ENCODE measurements at regions not wholly inside any gene's neighbourhood (a gene's known extent, or its start where the extent isn't known, plus 50 kb on each side); places are given as distances from the start of the nearest gene placed in this dataset.

DNA sequence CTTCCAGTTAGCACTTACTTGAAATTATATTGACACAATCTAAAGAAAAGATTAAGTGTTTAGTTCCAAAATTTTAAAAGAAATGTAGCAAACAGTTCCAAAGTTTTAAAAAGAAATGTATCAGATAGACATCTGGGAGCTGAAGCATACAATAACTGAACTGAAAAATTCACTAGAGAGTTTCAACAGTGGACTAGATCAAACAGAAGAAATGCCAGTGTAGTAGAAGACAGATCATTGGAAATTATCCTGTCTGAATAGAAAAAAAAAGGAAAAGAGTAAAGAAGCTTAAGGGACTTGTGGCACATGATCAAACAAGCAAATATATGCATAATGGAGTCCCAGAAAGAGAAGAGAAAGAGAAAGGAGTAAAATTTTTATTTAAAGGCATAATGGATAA is 261.4 kb downstream of the LAS1L start:
- no peaks in the 10 kb centered on the region for H3K27me3 ChIP-seq (ENCODE audit: control insufficient read depth, insufficient read depth, low read length)
- DNase-seq (ENCODE audit: low read depth, low spot score) (no peak), ATAC-seq (no peak)
- H3K4me1 ChIP-seq (ENCODE audit: control insufficient read depth, insufficient read depth, low read length): no peaks in the 10 kb centered on the region
- ChIA-PET CTCF (no interaction called here), POLR2A (no interaction called here)
- H3K36me3 ChIP-seq (ENCODE audit: control insufficient read depth, insufficient read depth, low read length): no peaks in the 10 kb centered on the region
- TF ChIP-seq, protein P1, sequence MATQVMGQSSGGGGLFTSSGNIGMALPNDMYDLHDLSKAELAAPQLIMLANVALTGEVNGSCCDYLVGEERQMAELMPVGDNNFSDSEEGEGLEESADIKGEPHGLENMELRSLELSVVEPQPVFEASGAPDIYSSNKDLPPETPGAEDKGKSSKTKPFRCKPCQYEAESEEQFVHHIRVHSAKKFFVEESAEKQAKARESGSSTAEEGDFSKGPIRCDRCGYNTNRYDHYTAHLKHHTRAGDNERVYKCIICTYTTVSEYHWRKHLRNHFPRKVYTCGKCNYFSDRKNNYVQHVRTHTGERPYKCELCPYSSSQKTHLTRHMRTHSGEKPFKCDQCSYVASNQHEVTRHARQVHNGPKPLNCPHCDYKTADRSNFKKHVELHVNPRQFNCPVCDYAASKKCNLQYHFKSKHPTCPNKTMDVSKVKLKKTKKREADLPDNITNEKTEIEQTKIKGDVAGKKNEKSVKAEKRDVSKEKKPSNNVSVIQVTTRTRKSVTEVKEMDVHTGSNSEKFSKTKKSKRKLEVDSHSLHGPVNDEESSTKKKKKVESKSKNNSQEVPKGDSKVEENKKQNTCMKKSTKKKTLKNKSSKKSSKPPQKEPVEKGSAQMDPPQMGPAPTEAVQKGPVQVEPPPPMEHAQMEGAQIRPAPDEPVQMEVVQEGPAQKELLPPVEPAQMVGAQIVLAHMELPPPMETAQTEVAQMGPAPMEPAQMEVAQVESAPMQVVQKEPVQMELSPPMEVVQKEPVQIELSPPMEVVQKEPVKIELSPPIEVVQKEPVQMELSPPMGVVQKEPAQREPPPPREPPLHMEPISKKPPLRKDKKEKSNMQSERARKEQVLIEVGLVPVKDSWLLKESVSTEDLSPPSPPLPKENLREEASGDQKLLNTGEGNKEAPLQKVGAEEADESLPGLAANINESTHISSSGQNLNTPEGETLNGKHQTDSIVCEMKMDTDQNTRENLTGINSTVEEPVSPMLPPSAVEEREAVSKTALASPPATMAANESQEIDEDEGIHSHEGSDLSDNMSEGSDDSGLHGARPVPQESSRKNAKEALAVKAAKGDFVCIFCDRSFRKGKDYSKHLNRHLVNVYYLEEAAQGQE (IDR thresholded peaks at IDR 0.05; ENCODE audit: insufficient read depth in 1 of 2, low read depth in 2 of 2, low read length in 1 of 2): no peak
- TF ChIP-seq POLR2AphosphoS5 (IDR thresholded peaks at IDR 0.05; ENCODE audit: low read depth, low read length) (no peak), TCF7L2 (IDR thresholded peaks at IDR 0.05; ENCODE audit: low read depth, low read length) (no peak), SIN3A (IDR thresholded peaks at IDR 0.05; ENCODE audit: borderline replicate concordance, insufficient read depth, low read depth, low read length) (no peak)
- TF ChIP-seq, protein P2, sequence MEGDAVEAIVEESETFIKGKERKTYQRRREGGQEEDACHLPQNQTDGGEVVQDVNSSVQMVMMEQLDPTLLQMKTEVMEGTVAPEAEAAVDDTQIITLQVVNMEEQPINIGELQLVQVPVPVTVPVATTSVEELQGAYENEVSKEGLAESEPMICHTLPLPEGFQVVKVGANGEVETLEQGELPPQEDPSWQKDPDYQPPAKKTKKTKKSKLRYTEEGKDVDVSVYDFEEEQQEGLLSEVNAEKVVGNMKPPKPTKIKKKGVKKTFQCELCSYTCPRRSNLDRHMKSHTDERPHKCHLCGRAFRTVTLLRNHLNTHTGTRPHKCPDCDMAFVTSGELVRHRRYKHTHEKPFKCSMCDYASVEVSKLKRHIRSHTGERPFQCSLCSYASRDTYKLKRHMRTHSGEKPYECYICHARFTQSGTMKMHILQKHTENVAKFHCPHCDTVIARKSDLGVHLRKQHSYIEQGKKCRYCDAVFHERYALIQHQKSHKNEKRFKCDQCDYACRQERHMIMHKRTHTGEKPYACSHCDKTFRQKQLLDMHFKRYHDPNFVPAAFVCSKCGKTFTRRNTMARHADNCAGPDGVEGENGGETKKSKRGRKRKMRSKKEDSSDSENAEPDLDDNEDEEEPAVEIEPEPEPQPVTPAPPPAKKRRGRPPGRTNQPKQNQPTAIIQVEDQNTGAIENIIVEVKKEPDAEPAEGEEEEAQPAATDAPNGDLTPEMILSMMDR (IDR thresholded peaks at IDR 0.05): no peak
- no TSS peak for BruUV-seq (replicated peaks)
- intact Hi-C loops (cut with micrococcal nuclease; ENCODE audit: unreplicated experiment) (no loop called here), in situ Hi-C loops (cut with HindIII; ENCODE audit: low pct_unique_long_range_greater_than_20kb, low sequenced_read_pairs) (no loop called here)
- no peak overlapping the region for H3K27ac ChIP-seq (ENCODE audit: low read length)
- no peak overlapping the region for H3K4me3 ChIP-seq (ENCODE audit: low read depth in 2 of 2, low read length in 2 of 2)
- no peaks in the 10 kb centered on the region; the same call in 1 of the 2 replicates for H3K9me3 ChIP-seq (ENCODE audit: control insufficient read depth, insufficient read depth, low read depth, low read length)

DNA sequence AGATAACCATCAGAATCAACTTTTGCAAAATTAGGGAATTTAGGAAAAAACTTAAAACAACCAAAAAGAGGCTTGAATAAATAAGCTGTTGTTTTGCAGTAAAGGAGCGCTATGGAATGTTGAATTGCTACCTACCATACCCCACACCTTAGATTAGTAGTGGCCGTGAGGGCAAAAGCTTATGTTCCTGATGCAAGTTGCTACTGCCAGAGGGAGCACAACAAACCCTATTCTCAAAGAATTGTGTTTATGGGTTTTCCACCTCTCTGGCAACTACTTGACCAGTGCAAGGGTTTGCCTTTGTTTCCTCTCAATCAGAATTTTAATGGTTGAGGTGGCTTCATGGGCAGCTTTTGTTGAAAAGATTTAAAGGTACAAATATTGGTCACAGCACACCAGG is 268.1 kb downstream of the LAS1L start:
- no peaks in the 10 kb centered on the region for H3K4me1 ChIP-seq (ENCODE audit: control insufficient read depth, insufficient read depth, low read length)
- ATAC-seq: no peak
- H3K27me3 ChIP-seq (ENCODE audit: control insufficient read depth, insufficient read depth, low read length): no peaks in the 10 kb centered on the region
- CTCF ChIA-PET: no interaction called here
- DNase-seq (ENCODE audit: low read depth, low spot score): no peak
- intact Hi-C loops (cut with micrococcal nuclease; ENCODE audit: unreplicated experiment) (no loop called here), in situ Hi-C loops (cut with HindIII; ENCODE audit: low pct_unique_long_range_greater_than_20kb, low sequenced_read_pairs) (no loop called here)
- POLR2A ChIA-PET: no interaction called here
- TF ChIP-seq, protein P2 (IDR thresholded peaks at IDR 0.05): no peak
- TF ChIP-seq TCF7L2 (IDR thresholded peaks at IDR 0.05; ENCODE audit: low read depth, low read length) (no peak), POLR2AphosphoS5 (IDR thresholded peaks at IDR 0.05; ENCODE audit: low read depth, low read length) (no peak), SIN3A (IDR thresholded peaks at IDR 0.05; ENCODE audit: borderline replicate concordance, insufficient read depth, low read depth, low read length) (no peak)
- TF ChIP-seq, protein P1 (IDR thresholded peaks at IDR 0.05; ENCODE audit: insufficient read depth in 1 of 2, low read depth in 2 of 2, low read length in 1 of 2): no peak
- H3K4me3 ChIP-seq (ENCODE audit: low read depth in 2 of 2, low read length in 2 of 2): no peak overlapping the region
- H3K27ac ChIP-seq (ENCODE audit: low read length): no peak overlapping the region
- no peaks in the 10 kb centered on the region for H3K9me3 ChIP-seq (ENCODE audit: control insufficient read depth, insufficient read depth, low read depth, low read length)
- no peaks in the 10 kb centered on the region for H3K36me3 ChIP-seq (ENCODE audit: control insufficient read depth, insufficient read depth, low read length)
- no TSS peak for BruUV-seq (replicated peaks)

Data from Panc1 (cell line).